K562 (cell line): ENCODE measurements at regions not wholly inside any gene's neighbourhood (a gene's known extent, or its start where the extent isn't known, plus 50 kb on each side); places are given as distances from the start of the nearest gene placed in this dataset.
A peak's percentile ranks its signal among the peaks of the same experiment; 100 is the strongest.

ENCODE experiments used
- ATAC-seq: fragments of 200-7000 bp; cut with Tn5 transposase; 3 replicates; pipeline ENCODE4 v1.9.1; 2020; ENCODE audit warnings: moderate library complexity
- BruUV-seq: library from RNA; stranded (reverse); fragments of 400-500 nt; replicated peaks from 2 replicates; lab custom pipeline; 2021; lab: Mats Ljungman, UMichigan
- CTCF ChIA-PET: fragments of 300-600 bp; formaldehyde crosslinking; extraction: SDS; loops from one replicate; lab custom pipeline; 2021; ENCODE audit warnings: low intra/inter-chr PET ratio; lab: Yijun Ruan, JAX
- POLR2A ChIA-PET: fragments of 300-600, 350-650 bp; sonication (Branson Sonifier 250); formaldehyde crosslinking; extraction: SDS; loops from one replicate; lab custom pipeline; 2021; ENCODE audit warnings: antibody characterized with exemption, inconsistent platforms; lab: Yijun Ruan, JAX
- DNase-seq, 4 experiments: peaks; one replicate each; pipeline versions ENCODE4 v3.0.0 to v3.0.0-alpha.2; 2011 to 2018; ENCODE audit warnings: low spot score in 3 of 4, mixed read lengths in 3 of 4; ENCODE audit errors: extremely low read depth in 1 of 4
- FAIRE-seq: peaks from 2 replicates; lab custom pipeline; 2011; peaks lifted over from hg19 to GRCh38; lab: Jason Lieb, UNC
- H2AFZ ChIP-seq: 2 replicates; pipeline ENCODE4 v1.6.0; 2011; ENCODE audit warnings: low read depth, low read length, control low read depth, inconsistent platforms
- H3K27ac ChIP-seq: fragments of 200-600 bp; 3 replicates; pipeline ENCODE4 v1.8.0; 2011; ENCODE audit warnings: low read depth, mild to moderate bottlenecking, control low read depth, inconsistent platforms, low read length, moderate library complexity, mixed read lengths; ENCODE audit errors: extremely low read depth
- H3K27me3 ChIP-seq, 2 experiments: fragments of 300-600 bp in 1 of 2; 2 replicates in 1 of 2; 3 replicates in 1 of 2; pipeline versions ENCODE4 v1.6.0 to v1.8.0; 2011; ENCODE audit warnings: inconsistent platforms in 2 of 2, low read length in 2 of 2, mild to moderate bottlenecking in 1 of 2, mixed read lengths in 1 of 2, moderate library complexity in 1 of 2; ENCODE audit not compliant: control insufficient read depth in 2 of 2, insufficient read depth in 2 of 2
- H3K36me3 ChIP-seq: fragments of 300-600 bp; 3 replicates; pipeline ENCODE4 v1.8.0; 2011; ENCODE audit warnings: mild to moderate bottlenecking, low read length, inconsistent platforms; ENCODE audit not compliant: control insufficient read depth, insufficient read depth
- H3K4me1 ChIP-seq, 2 experiments: fragments of 200-600 bp in 1 of 2; replicated peaks in 1 of 2; 2 replicates in 1 of 2; 3 replicates in 1 of 2; pipeline versions ENCODE4 v1.5.1 to v1.8.0; 2011; ENCODE audit warnings: inconsistent platforms in 2 of 2, low read length in 2 of 2, mild to moderate bottlenecking in 1 of 2, mixed read lengths in 1 of 2, moderate library complexity in 1 of 2; ENCODE audit not compliant: control insufficient read depth in 2 of 2, insufficient read depth in 2 of 2
- H3K4me2 ChIP-seq: 2 replicates; pipeline ENCODE4 v1.6.1; 2011; ENCODE audit warnings: low read length, control low read depth, inconsistent platforms, mixed read lengths; ENCODE audit not compliant: insufficient read depth
- H3K4me3 ChIP-seq: fragments of 200-600 bp; sonication (generic), shearing (Covaris generic); 2 replicates; pipeline ENCODE4 v1.5.1; 2016; ENCODE audit warnings: control low read depth, inconsistent platforms
- H3K79me2 ChIP-seq: fragments of 200-600 bp; 3 replicates; pipeline ENCODE4 v1.8.0; 2011; ENCODE audit warnings: low read length, inconsistent platforms; ENCODE audit not compliant: control insufficient read depth, insufficient read depth
- H3K9ac ChIP-seq, 2 experiments: 2 replicates each; pipeline versions ENCODE4 v1.6.0 to v1.6.1; 2011; ENCODE audit warnings: low read depth in 2 of 2, low read length in 2 of 2, control low read depth in 1 of 2, inconsistent platforms in 1 of 2, mild to moderate bottlenecking in 1 of 2, mixed read lengths in 1 of 2; ENCODE audit not compliant: insufficient read depth in 1 of 2
- H3K9me1 ChIP-seq: one replicate; pipeline ENCODE4 v1.6.0; 2011; ENCODE audit warnings: inconsistent platforms, mild to moderate bottlenecking, low read length, moderate library complexity; ENCODE audit not compliant: control insufficient read depth, insufficient read depth
- H3K9me3 ChIP-seq: replicated peaks from 2 replicates; pipeline ENCODE4 v1.5.1; 2011; ENCODE audit warnings: low read depth, low read length, inconsistent platforms; ENCODE audit not compliant: control insufficient read depth, insufficient read depth
- H4K20me1 ChIP-seq: replicated peaks from 2 replicates; pipeline ENCODE4 v1.6.1; 2011; ENCODE audit warnings: low read length, inconsistent platforms, mixed read lengths; ENCODE audit not compliant: control insufficient read depth, insufficient read depth
- CCAR2 ChIP-seq: fragments of 200-400 bp; formaldehyde crosslinking; IDR thresholded peaks from 2 replicates; pipeline ENCODE4 v1.6.1; 2017; ENCODE audit warnings: mild to moderate bottlenecking, low read depth, low read length
- RAD21 ChIP-seq, 2 experiments: fragments of 250-450 bp in 1 of 2; fragments of 450-650 bp in 1 of 2; sonication (Bioruptor Pico) in 1 of 2; formaldehyde crosslinking in 1 of 2; IDR thresholded peaks in 1 of 2; conservative IDR thresholded peaks in 1 of 2; 2 replicates each; pipeline versions ENCODE4 v1.4.0 to v1.8.0; 2020 to 2022; ENCODE audit warnings: mild to moderate bottlenecking in 2 of 2, moderate library complexity in 1 of 2
- SOX6 ChIP-seq: fragments of 450-650 bp; IDR thresholded peaks from 2 replicates; pipeline ENCODE4 v1.6.1; 2014; ENCODE audit warnings: mild to moderate bottlenecking
- ZNF639 ChIP-seq, 2 experiments: fragments of 200-800 bp in 1 of 2; sonication (Bioruptor generic) in 1 of 2; sonication (generic) in 1 of 2; formaldehyde crosslinking in 1 of 2; IDR thresholded peaks in 1 of 2; conservative IDR thresholded peaks in 1 of 2; 2 replicates each; pipeline versions ENCODE4 v1.5.0 to v1.6.1; 2016 to 2020; ENCODE audit warnings: missing compliant biosample characterization in 1 of 2, missing genetic modification characterization in 1 of 2, missing genetic modification reagents in 1 of 2
- WGBS: fragments of 100-300 bp; shearing (Covaris generic); methylation state at CpG from one replicate; pipeline ENCODE4 v1.1.6; 2016; ENCODE audit warnings: low coverage, mixed read lengths; ENCODE audit not compliant: insufficient coverage; ENCODE audit errors: missing lambda C conversion rate; 5-methylcytosine and 5-hydroxymethylcytosine counted together
- in situ Hi-C: fragments of 300-500 bp; cut with MboI; formaldehyde crosslinking; loops from 4 replicates; pipeline ENCODE4 v1.15.0; 2018; ENCODE audit warnings: inconsistent platforms, mixed read lengths
- intact Hi-C: fragments of 100-400 bp; cut with micrococcal nuclease; formaldehyde crosslinking; loops from 2 replicates; pipeline ENCODE4 v1.14.2; 2022

GRCh38 chr9:108001237-108001636, 511.7 kb upstream of the KLF4 start (continued):
- no peak for TF ChIP-seq ZNF639 (CRISPR knock-in tag; conservative IDR thresholded peaks at IDR 0.05 in 1 of 2, IDR thresholded peaks at IDR 0.05 in 1 of 2)
- TF ChIP-seq, all 486 proteins: peak for 0

- CTCF ChIA-PET = no interaction called here
- FAIRE-seq (no peak), DNase-seq (no peak)
- no peak overlapping the region for H3K9ac ChIP-seq
- H3K4me1 ChIP-seq = no peaks in the 10 kb centered on the region; a peak in 1 of 5 replicates
- no peak overlapping the region for H3K4me2 ChIP-seq
- no TSS peak for BruUV-seq
- no peaks in the 10 kb centered on the region; the same call in 1 of the 2 replicates for H4K20me1 ChIP-seq
- no peaks in the 10 kb centered on the region for H3K9me1 ChIP-seq
- in situ Hi-C loops (no loop called here), intact Hi-C loops (loop anchor here (5.0 kb wide), 1 partner anchor 52 kb away; no protein-coding TSS in a partner anchor)
- H3K79me2 ChIP-seq = no peaks in the 10 kb centered on the region
- H3K36me3 ChIP-seq = no peaks in the 10 kb centered on the region
- no peak overlapping the region for H3K27ac ChIP-seq
- H3K27me3 ChIP-seq = peaks cover 22 to 24% of the 10 kb centered on the region in 2 experiments
- TF ChIP-seq RAD21 (CRISPR knock-in tag; conservative IDR thresholded peaks at IDR 0.05 in 1 of 2, IDR thresholded peaks at IDR 0.05 in 1 of 2) (peak in 1 of 2 experiments; percentile 17; a peak in 2 of 4 replicates), CCAR2 (no peak), SOX6 (peak; percentile 50; the same call in 1 of the 2 replicates)
- TF ChIP-seq, all 486 proteins: peak for 2
- POLR2A ChIA-PET = interaction anchor here (0.6 to 0.7 kb wide), 2 partner anchors 10 to 296 kb away, joined by 4 read pairs; no protein-coding TSS in a partner anchor
- no peaks in the 10 kb centered on the region for H3K9me3 ChIP-seq
- H2AFZ ChIP-seq = no peak overlapping the region
- peak; percentile 52 for ATAC-seq
- 11% methylated on average over 2 of the region's 2 CpGs for WGBS
- H3K4me3 ChIP-seq = no peak overlapping the region
Measured at GRCh38 chr9:107999890-108000289, 510.3 kb upstream of the KLF4 start.
